ENCODE measurements at regions not wholly inside any gene's neighbourhood (a gene's known extent, or its start where the extent isn't known, plus 50 kb on each side); places are given as distances from the start of the nearest gene placed in this dataset.

DNA sequence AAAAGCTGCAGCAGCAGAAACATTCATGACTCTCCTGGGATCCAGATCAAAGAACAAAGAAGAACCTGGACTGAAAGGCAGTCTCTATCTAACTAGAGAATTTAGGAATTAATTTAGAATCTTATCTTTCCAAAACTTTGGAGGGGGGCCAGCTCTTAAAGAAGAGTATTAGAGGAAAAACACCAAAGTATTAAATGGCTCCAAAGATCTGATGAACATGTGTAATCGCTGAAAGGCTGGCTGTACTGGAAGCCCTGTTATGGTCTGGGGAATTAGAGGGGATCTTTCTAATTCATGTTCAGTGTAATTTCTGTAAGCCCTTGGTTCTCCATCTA is 316.8 kb downstream of the CWC27 start:
- CTCF ChIA-PET = no interaction called here

DNA sequence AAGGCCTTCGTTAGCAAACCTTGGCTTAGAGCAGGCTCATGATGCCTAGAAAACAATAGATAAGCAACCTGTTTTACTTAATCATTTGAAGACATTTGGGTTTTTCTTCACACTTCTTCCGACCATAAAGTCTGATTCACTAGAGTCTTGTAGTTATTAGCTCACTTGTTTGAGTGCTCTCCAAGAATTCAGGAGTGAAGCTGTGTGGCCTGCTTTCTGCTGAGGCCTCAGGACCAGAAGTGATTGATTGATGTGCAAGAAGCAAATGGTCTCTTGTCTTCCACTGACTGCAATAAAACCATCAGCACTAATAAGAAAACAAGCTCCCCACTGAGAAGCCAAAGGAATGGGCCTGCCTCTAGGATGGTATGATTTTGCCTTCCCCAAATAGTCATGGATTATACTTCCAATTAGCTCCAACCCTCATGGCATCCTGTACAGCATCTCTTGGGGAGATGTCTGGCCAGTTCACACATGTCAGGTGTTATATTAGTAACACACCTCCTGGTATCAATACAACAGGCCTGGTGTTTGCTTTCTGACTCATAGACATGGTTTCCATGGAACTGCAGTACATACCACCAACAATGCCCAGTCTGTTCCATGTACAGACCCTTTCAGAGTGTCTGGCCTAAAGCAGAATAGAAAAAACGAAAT is 317.6 kb downstream of the CWC27 start:
- ChIA-PET POLR2A (no interaction called here), CTCF (interaction anchor here (1.3 kb wide), 1 partner anchor 13 kb away, joined by 3 read pairs; no protein-coding TSS in a partner anchor)
- TF ChIP-seq, protein P1, sequence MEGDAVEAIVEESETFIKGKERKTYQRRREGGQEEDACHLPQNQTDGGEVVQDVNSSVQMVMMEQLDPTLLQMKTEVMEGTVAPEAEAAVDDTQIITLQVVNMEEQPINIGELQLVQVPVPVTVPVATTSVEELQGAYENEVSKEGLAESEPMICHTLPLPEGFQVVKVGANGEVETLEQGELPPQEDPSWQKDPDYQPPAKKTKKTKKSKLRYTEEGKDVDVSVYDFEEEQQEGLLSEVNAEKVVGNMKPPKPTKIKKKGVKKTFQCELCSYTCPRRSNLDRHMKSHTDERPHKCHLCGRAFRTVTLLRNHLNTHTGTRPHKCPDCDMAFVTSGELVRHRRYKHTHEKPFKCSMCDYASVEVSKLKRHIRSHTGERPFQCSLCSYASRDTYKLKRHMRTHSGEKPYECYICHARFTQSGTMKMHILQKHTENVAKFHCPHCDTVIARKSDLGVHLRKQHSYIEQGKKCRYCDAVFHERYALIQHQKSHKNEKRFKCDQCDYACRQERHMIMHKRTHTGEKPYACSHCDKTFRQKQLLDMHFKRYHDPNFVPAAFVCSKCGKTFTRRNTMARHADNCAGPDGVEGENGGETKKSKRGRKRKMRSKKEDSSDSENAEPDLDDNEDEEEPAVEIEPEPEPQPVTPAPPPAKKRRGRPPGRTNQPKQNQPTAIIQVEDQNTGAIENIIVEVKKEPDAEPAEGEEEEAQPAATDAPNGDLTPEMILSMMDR (IDR thresholded peaks at IDR 0.05; ENCODE audit: insufficient read depth, low read depth, low read length) = no peak
- Histone ChIP-seq H3K27me3 (ENCODE audit: control insufficient read depth, insufficient read depth, low read length) (no peaks in the 10 kb centered on the region), H3K4me3 (ENCODE audit: low read depth, low read length) (no peak overlapping the region), H3K36me3 (ENCODE audit: control insufficient read depth, insufficient read depth, low read length) (no peaks in the 10 kb centered on the region)
- DNase-seq (ENCODE audit: low read depth) = no peak

More for the DNA sequence above, 316.8 kb downstream of the CWC27 start:
- POLR2A ChIA-PET = no interaction called here
- TF ChIP-seq, protein P1 (IDR thresholded peaks at IDR 0.05; ENCODE audit: insufficient read depth, low read depth, low read length) = no peak
- Histone ChIP-seq H3K27me3 (ENCODE audit: control insufficient read depth, insufficient read depth, low read length) (no peaks in the 10 kb centered on the region), H3K36me3 (ENCODE audit: control insufficient read depth, insufficient read depth, low read length) (no peaks in the 10 kb centered on the region), H3K4me3 (ENCODE audit: low read depth, low read length) (no peak overlapping the region)
- DNase-seq (ENCODE audit: low read depth) = no peak

DNA sequence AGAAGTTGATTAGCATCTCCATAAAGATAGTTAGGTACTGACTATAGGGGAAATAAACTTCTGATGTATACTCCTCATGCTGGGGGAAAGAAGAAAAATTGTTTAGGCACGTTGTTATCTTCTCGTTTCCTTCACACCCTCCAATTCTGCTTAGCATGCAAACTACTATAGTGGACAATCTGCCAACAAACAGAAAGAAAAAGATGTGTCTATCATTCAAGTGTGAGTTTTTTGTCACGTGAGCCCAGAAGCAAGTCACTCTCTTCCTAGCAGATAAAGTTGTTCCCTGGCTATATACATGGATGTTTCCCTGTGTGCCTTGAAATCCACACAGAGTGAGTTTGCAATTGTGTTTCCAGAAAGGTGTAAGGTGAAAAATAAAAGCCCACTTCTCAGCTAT is 318.4 kb downstream of the CWC27 start:
- H3K27me3 ChIP-seq (ENCODE audit: control insufficient read depth, insufficient read depth, low read length) = no peaks in the 10 kb centered on the region
- no peak for DNase-seq (ENCODE audit: low read depth)
- H3K4me3 ChIP-seq (ENCODE audit: low read depth, low read length) = no peak overlapping the region
- CTCF ChIA-PET = interaction anchor here (1.1 kb wide), 1 partner anchor 128 kb away, joined by 3 read pairs; no protein-coding TSS in a partner anchor
- TF ChIP-seq, protein P1 (IDR thresholded peaks at IDR 0.05; ENCODE audit: insufficient read depth, low read depth, low read length) = no peak
- POLR2A ChIA-PET = no interaction called here
- H3K36me3 ChIP-seq (ENCODE audit: control insufficient read depth, insufficient read depth, low read length) = no peaks in the 10 kb centered on the region

DNA sequence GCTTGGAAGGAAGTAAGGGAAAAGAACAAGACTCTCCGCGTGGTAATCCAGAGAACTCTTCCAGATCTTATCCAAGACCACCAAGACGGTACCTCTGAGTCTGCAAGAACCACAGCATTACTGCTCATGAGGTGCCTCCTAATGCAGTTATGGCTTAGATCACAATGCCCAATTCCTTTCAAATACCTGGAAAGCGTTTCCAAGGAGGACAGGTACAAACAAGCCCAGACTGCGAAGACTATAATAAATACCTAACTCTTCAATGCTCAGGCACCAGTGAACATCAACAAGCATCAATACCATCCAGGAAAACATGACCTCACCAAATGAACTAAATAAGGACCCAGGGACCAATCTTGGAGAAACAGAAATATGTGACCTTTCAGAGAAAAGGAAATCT is 325.5 kb downstream of the CWC27 start:
- ChIA-PET POLR2A (no interaction called here), CTCF (interaction anchor here (0.5 to 1.0 kb wide), 2 partner anchors 14 to 1562 kb away, joined by 3 read pairs; no protein-coding TSS in a partner anchor)
- no peak for DNase-seq (ENCODE audit: low read depth)
- H3K4me3 ChIP-seq (ENCODE audit: low read depth, low read length) = no peak overlapping the region
- TF ChIP-seq, protein P1 (IDR thresholded peaks at IDR 0.05; ENCODE audit: insufficient read depth, low read depth, low read length) = no peak
- no peaks in the 10 kb centered on the region for H3K36me3 ChIP-seq (ENCODE audit: control insufficient read depth, insufficient read depth, low read length)
- no peaks in the 10 kb centered on the region for H3K27me3 ChIP-seq (ENCODE audit: control insufficient read depth, insufficient read depth, low read length)

DNA sequence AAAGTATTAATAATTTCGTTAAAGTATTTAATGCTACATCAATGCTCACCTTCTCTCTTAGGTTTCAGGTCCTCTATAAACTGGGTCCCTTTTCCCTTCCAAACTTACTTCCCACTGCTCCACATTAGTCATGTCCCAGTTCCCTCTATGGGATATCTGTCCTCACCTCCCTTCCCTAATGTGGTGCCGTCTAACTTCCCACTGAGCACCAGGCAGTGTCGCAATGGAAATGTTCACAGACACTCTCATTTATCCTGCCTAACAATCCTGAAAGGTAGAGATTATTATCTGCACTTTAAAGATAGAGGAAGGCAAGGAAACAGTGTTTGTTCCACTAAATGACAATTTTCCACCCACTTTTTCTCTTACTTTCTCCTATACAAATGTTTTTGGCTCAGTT is 329.7 kb downstream of the CWC27 start:
- H3K4me3 ChIP-seq (ENCODE audit: low read depth, low read length) = no peak overlapping the region
- DNase-seq (ENCODE audit: low read depth) = no peak
- POLR2A ChIA-PET = no interaction called here
- H3K27me3 ChIP-seq (ENCODE audit: control insufficient read depth, insufficient read depth, low read length) = no peaks in the 10 kb centered on the region
- no peaks in the 10 kb centered on the region for H3K36me3 ChIP-seq (ENCODE audit: control insufficient read depth, insufficient read depth, low read length)
- CTCF ChIA-PET = interaction anchor here (0.9 to 1.0 kb wide), 2 partner anchors 58 to 65 kb away, joined by 3 read pairs; no protein-coding TSS in a partner anchor
- TF ChIP-seq, protein P1 (IDR thresholded peaks at IDR 0.05; ENCODE audit: insufficient read depth, low read depth, low read length) = no peak
